Stimulated activated CD4-positive, alpha-beta T cell treated with anti-CD3 and anti-CD28 coated beads, Interleukin-2, amount 100 ng/mL, for 24 hours (primary cell): ENCODE measurements at regions not wholly inside any gene's neighbourhood (a gene's known extent, or its start where the extent isn't known, plus 50 kb on each side); places are given as distances from the start of the nearest gene placed in this dataset.

Experiments
- DNase-seq, 2 donors: peaks; one replicate each; pipeline ENCODE4 v3.0.0-alpha.2; 2020

- DNase-seq, result no peak
Observed at GRCh38 chr18:51603111-51603510, 405.6 kb upstream of the MEX3C start.

GRCh38 chr18:51603551-51603950, 406.1 kb upstream of the MEX3C start:
- no peak for DNase-seq

- no peak for DNase-seq
Observed at GRCh38 chr18:51610481-51610880, 413.0 kb upstream of the MEX3C start.

GRCh38 chr18:51611326-51611725, 413.8 kb upstream of the MEX3C start:
- no peak for DNase-seq

GRCh38 chr18:51614033-51614432, 416.6 kb upstream of the MEX3C start:
- DNase-seq, result no peak

- DNase-seq, result no peak
Observed at GRCh38 chr18:51614967-51615571, 417.6 kb upstream of the MEX3C start.

GRCh38 chr18:51617167-51617566, 419.7 kb upstream of the MEX3C start:
- no peak for DNase-seq

- no peak for DNase-seq
Observed at GRCh38 chr18:51617572-51618260, 420.2 kb upstream of the MEX3C start.

- DNase-seq, result no peak
Observed at GRCh38 chr18:51619283-51619682, 421.8 kb upstream of the MEX3C start.

GRCh38 chr18:51621113-51621863, 423.8 kb upstream of the MEX3C start:
- peak in 1 of 2 donors; percentile 43 for DNase-seq

- no peak for DNase-seq
Observed at GRCh38 chr18:51621864-51622160, 424.3 kb upstream of the MEX3C start.

- no peak for DNase-seq
Observed at GRCh38 chr18:51622702-51623101, 425.2 kb upstream of the MEX3C start.

- no peak for DNase-seq
Observed at GRCh38 chr18:51623653-51624052, 426.2 kb upstream of the MEX3C start.

- no peak for DNase-seq
Observed at GRCh38 chr18:51630706-51631105, 433.2 kb upstream of the MEX3C start.

- no peak for DNase-seq
Observed at GRCh38 chr18:51637881-51638280, 440.4 kb upstream of the MEX3C start.

GRCh38 chr18:51639541-51639940, 442.1 kb upstream of the MEX3C start:
- DNase-seq, result no peak

GRCh38 chr18:51643483-51643882, 446.0 kb upstream of the MEX3C start:
- no peak for DNase-seq

- DNase-seq, result no peak
Observed at GRCh38 chr18:51645607-51646006, 448.1 kb upstream of the MEX3C start.

- DNase-seq, result no peak
Observed at GRCh38 chr18:51647346-51647745, 449.9 kb upstream of the MEX3C start.

- DNase-seq, result no peak
Observed at GRCh38 chr18:51647942-51648341, 450.5 kb upstream of the MEX3C start.

GRCh38 chr18:51649796-51650195, 452.3 kb upstream of the MEX3C start:
- DNase-seq, result no peak

- no peak for DNase-seq
Observed at GRCh38 chr18:51651761-51652160, 454.3 kb upstream of the MEX3C start.

- DNase-seq, result no peak
Observed at GRCh38 chr18:51653507-51654213, 456.2 kb upstream of the MEX3C start.
